HEK293 (cell line): ENCODE measurements at regions not wholly inside any gene's neighbourhood (a gene's known extent, or its start where the extent isn't known, plus 50 kb on each side); places are given as distances from the start of the nearest gene placed in this dataset.
A peak's percentile ranks its signal among the peaks of the same experiment; 100 is the strongest.

Source experiments
- CTCF ChIA-PET: fragments of 350-600 bp; formaldehyde crosslinking; extraction: SDS; loops from one replicate; lab custom pipeline; 2021; ENCODE audit warnings: antibody characterized with exemption; lab: Yijun Ruan, JAX
- POLR2A ChIA-PET: fragments of 300-600 bp; formaldehyde crosslinking; extraction: SDS; loops from one replicate; lab custom pipeline; 2020; ENCODE audit warnings: antibody characterized with exemption, inconsistent platforms; lab: Yijun Ruan, JAX
- H3K27ac ChIP-seq: fragments of 200-500 bp; sonication (Bioruptor generic); 2 replicates; pipeline ENCODE4 v1.5.1; 2014; ENCODE audit warnings: low read depth, low read length, control low read depth, inconsistent platforms; ENCODE audit errors: extremely low read depth
- H3K36me3 ChIP-seq, 2 experiments: fragments of 200-500 bp in 1 of 2; sonication (Bioruptor generic) in 1 of 2; 1 replicate in 1 of 2; 2 replicates in 1 of 2; pipeline ENCODE4 v1.5.1; 2014 to 2017; ENCODE audit warnings: inconsistent platforms in 2 of 2, low read length in 2 of 2; ENCODE audit not compliant: control insufficient read depth in 2 of 2, insufficient read depth in 1 of 2
- H3K4me1 ChIP-seq: fragments of 200-500 bp; sonication (Bioruptor generic); 2 replicates; pipeline ENCODE4 v1.5.1; 2014; ENCODE audit warnings: mild to moderate bottlenecking, low read length, inconsistent platforms; ENCODE audit not compliant: control insufficient read depth, insufficient read depth
- H3K4me3 ChIP-seq: 2 replicates; pipeline ENCODE4 v1.5.1; 2011; ENCODE audit warnings: low read depth, mild to moderate bottlenecking, control low read depth, low read length, moderate library complexity
- H3K9me3 ChIP-seq: fragments of 200-500 bp; sonication (Bioruptor generic); 2 replicates; pipeline ENCODE4 v1.5.1; 2014; ENCODE audit warnings: low read depth, low read length, inconsistent platforms; ENCODE audit not compliant: control insufficient read depth, insufficient read depth
- FEZF1 ChIP-seq: fragments of 450-650 bp; formaldehyde crosslinking; IDR thresholded peaks from 2 replicates; pipeline ENCODE4 v1.5.1; 2016; ENCODE audit warnings: missing biosample characterization, missing genetic modification characterization
- GLIS2 ChIP-seq: fragments of 450-650 bp; formaldehyde crosslinking; IDR thresholded peaks from 2 replicates; pipeline ENCODE4 v1.5.1; 2016; ENCODE audit warnings: missing biosample characterization, missing genetic modification characterization
- KLF16 ChIP-seq: fragments of 450-650 bp; formaldehyde crosslinking; IDR thresholded peaks from 2 replicates; pipeline ENCODE4 v1.5.1; 2017; ENCODE audit warnings: missing biosample characterization, missing genetic modification characterization
- SCRT1 ChIP-seq: fragments of 450-650 bp; formaldehyde crosslinking; IDR thresholded peaks from 2 replicates; pipeline ENCODE4 v1.5.1; 2016; ENCODE audit warnings: missing biosample characterization, missing genetic modification characterization, borderline replicate concordance
- SCRT2 ChIP-seq: fragments of 450-650 bp; formaldehyde crosslinking; IDR thresholded peaks from 2 replicates; pipeline ENCODE4 v1.5.1; 2016; ENCODE audit warnings: missing biosample characterization, missing genetic modification characterization
- ZBTB21 ChIP-seq: fragments of 450-650 bp; formaldehyde crosslinking; IDR thresholded peaks from 2 replicates; pipeline ENCODE4 v1.5.1; 2017; ENCODE audit warnings: missing biosample characterization, missing genetic modification characterization
- ZBTB26 ChIP-seq: fragments of 450-650 bp; formaldehyde crosslinking; optimal IDR thresholded peaks from 2 replicates; pipeline ENCODE3; 2016; ENCODE audit warnings: missing biosample characterization, mild to moderate bottlenecking, missing genetic modification characterization
- ZNF112 ChIP-seq: fragments of 450-650 bp; formaldehyde crosslinking; IDR thresholded peaks from 2 replicates; pipeline ENCODE4 v1.5.0; 2017; ENCODE audit warnings: missing biosample characterization, missing genetic modification characterization
- ZNF2 ChIP-seq: fragments of 450-650 bp; formaldehyde crosslinking; IDR thresholded peaks from 2 replicates; pipeline ENCODE4 v1.5.1; 2016; ENCODE audit warnings: missing biosample characterization, missing genetic modification characterization
- ZNF202 ChIP-seq: fragments of 450-650 bp; formaldehyde crosslinking; IDR thresholded peaks from 2 replicates; pipeline ENCODE4 v1.5.1; 2016; ENCODE audit warnings: missing biosample characterization, missing genetic modification characterization, borderline replicate concordance
- ZNF274 ChIP-seq, 2 experiments: fragments of 200-500 bp in 1 of 2; fragments of 450-650 bp in 1 of 2; sonication (Bioruptor generic) in 1 of 2; formaldehyde crosslinking in 1 of 2; IDR thresholded peaks; 2 replicates each; pipeline versions ENCODE4 v1.5.1 to v1.6.1; 2014 to 2016; ENCODE audit warnings: borderline replicate concordance in 1 of 2, inconsistent platforms in 1 of 2, low read length in 1 of 2, missing biosample characterization in 1 of 2, missing genetic modification characterization in 1 of 2
- ZNF311 ChIP-seq: fragments of 450-650 bp; formaldehyde crosslinking; IDR thresholded peaks from 2 replicates; pipeline ENCODE4 v1.5.1; 2017; ENCODE audit warnings: missing biosample characterization, missing genetic modification characterization, borderline replicate concordance
- ZNF341 ChIP-seq: fragments of 450-650 bp; formaldehyde crosslinking; IDR thresholded peaks from 2 replicates; pipeline ENCODE4; 2016; ENCODE audit warnings: low read depth, missing biosample characterization, missing genetic modification characterization
- ZNF426 ChIP-seq: fragments of 450-650 bp; formaldehyde crosslinking; IDR thresholded peaks from 2 replicates; pipeline ENCODE4 v1.5.1; 2017; ENCODE audit warnings: missing biosample characterization, missing genetic modification characterization, mild to moderate bottlenecking, inconsistent platforms, moderate library complexity
- ZNF473 ChIP-seq: fragments of 450-650 bp; formaldehyde crosslinking; IDR thresholded peaks from 2 replicates; pipeline ENCODE4 v1.5.1; 2017; ENCODE audit warnings: missing biosample characterization, missing genetic modification characterization
- ZNF549 ChIP-seq: fragments of 450-650 bp; IDR thresholded peaks from 2 replicates; pipeline ENCODE4 v1.5.1; 2018; ENCODE audit warnings: missing biosample characterization, missing genetic modification characterization, mild to moderate bottlenecking, inconsistent platforms, moderate library complexity
- ZNF555 ChIP-seq: fragments of 450-650 bp; formaldehyde crosslinking; conservative IDR thresholded peaks from 2 replicates; pipeline ENCODE4 v1.5.1; 2017; ENCODE audit warnings: missing biosample characterization, mild to moderate bottlenecking, missing genetic modification characterization, inconsistent platforms
- ZNF654 ChIP-seq: fragments of 450-650 bp; formaldehyde crosslinking; IDR thresholded peaks from 2 replicates; pipeline ENCODE4 v1.5.1; 2016; ENCODE audit warnings: low read depth, missing biosample characterization, missing genetic modification characterization
- ZNF747 ChIP-seq: fragments of 450-650 bp; formaldehyde crosslinking; IDR thresholded peaks from 2 replicates; pipeline ENCODE4 v1.5.1; 2016; ENCODE audit warnings: missing biosample characterization, missing genetic modification characterization

- TF ChIP-seq ZNF274 (IDR thresholded peaks at IDR 0.05; ENCODE audit: low read length), result no peak
- no peak for TF ChIP-seq ZNF274 (tag by site-specific recombination; IDR thresholded peaks at IDR 0.05; ENCODE audit: borderline replicate concordance)
- TF ChIP-seq ZNF549 (tag by site-specific recombination), result no peak
- TF ChIP-seq, all 188 proteins: peak for 0
These were observed 65.0 kb upstream of the RPS13 start (continued) for GRCh38 chr11:17142450-17142849.

- CTCF ChIA-PET, result interaction anchor here (1.0 kb wide), 1 partner anchor 62 kb away, joined by 4 read pairs; no protein-coding TSS in a partner anchor
- Histone ChIP-seq H3K36me3 (peaks cover 1 to 36% of the 10 kb centered on the region in 2 experiments; a peak in 2 of 3 replicates), H3K4me3 (no peak overlapping the region), H3K9me3 (no peaks in the 10 kb centered on the region), H3K4me1 (no peaks in the 10 kb centered on the region; the same call in 1 of the 2 replicates), H3K27ac (no peak overlapping the region)
- POLR2A ChIA-PET, result no interaction called here
- no peak for TF ChIP-seq ZNF202 (tag by site-specific recombination)
- no peak for TF ChIP-seq ZNF654 (tag by site-specific recombination)
- TF ChIP-seq ZBTB26 (tag by site-specific recombination), result no peak
- no peak for TF ChIP-seq GLIS2 (tag by site-specific recombination)
- no peak for TF ChIP-seq ZNF426
- TF ChIP-seq ZNF112, result no peak
These were observed 63.7 kb upstream of the RPS13 start for GRCh38 chr11:17141156-17141555.

GRCh38 chr11:17138562-17138961 lies 61.1 kb upstream of the RPS13 start:
- H3K36me3 ChIP-seq, result peaks cover 0 to 41% of the 10 kb centered on the region in 2 experiments; a peak in 2 of 3 replicates
- H3K4me3 ChIP-seq, result no peak overlapping the region
- H3K9me3 ChIP-seq, result no peaks in the 10 kb centered on the region
- H3K4me1 ChIP-seq, result no peaks in the 10 kb centered on the region; the same call in 1 of the 2 replicates
- TF ChIP-seq ZNF2 (tag by site-specific recombination) (no peak), FEZF1 (tag by site-specific recombination) (peak; percentile 5; the same call in 1 of the 2 replicates), ZNF341 (tag by site-specific recombination) (no peak), ZNF311 (tag by site-specific recombination) (no peak), ZBTB21 (tag by site-specific recombination) (no peak), ZNF473 (tag by site-specific recombination) (no peak), ZNF747 (tag by site-specific recombination) (no peak), KLF16 (tag by site-specific recombination) (no peak)
- TF ChIP-seq, all 188 proteins: peak for 1
- CTCF ChIA-PET, result interaction anchor here (0.6 kb wide), 1 partner anchor 60 kb away, joined by 3 read pairs; no protein-coding TSS in a partner anchor
- H3K27ac ChIP-seq, result no peak overlapping the region
- POLR2A ChIA-PET, result no interaction called here

- Histone ChIP-seq H3K36me3 (peaks cover 3 to 40% of the 10 kb centered on the region in 2 experiments; a peak in 2 of 3 replicates), H3K9me3 (no peaks in the 10 kb centered on the region), H3K4me1 (no peaks in the 10 kb centered on the region), H3K4me3 (no peak overlapping the region), H3K27ac (no peak overlapping the region)
- POLR2A ChIA-PET, result no interaction called here
- CTCF ChIA-PET, result interaction anchor here (0.5 to 1.4 kb wide), 3 partner anchors 51 to 356 kb away, joined by 3 to 4 read pairs (median 3); no protein-coding TSS in a partner anchor
- TF ChIP-seq SCRT2, result peak; percentile 86
- TF ChIP-seq SCRT1 (tag by site-specific recombination), result peak; percentile 65; the same call in 1 of the 2 replicates
- no peak for TF ChIP-seq ZNF555 (tag by site-specific recombination)
These were observed 58.6 kb upstream of the RPS13 start for GRCh38 chr11:17135916-17136683.
